GM13977 (cell line): ENCODE measurements at regions not wholly inside any gene's neighbourhood (a gene's known extent, or its start where the extent isn't known, plus 50 kb on each side); places are given as distances from the start of the nearest gene placed in this dataset.

Experiments used
- DNase-seq: peaks from one replicate; pipeline ENCODE4 v3.0.0; 2012; ENCODE audit warnings: low spot score
- in situ Hi-C: fragments of 300-500 bp; cut with MboI; formaldehyde crosslinking; loops from one replicate; pipeline ENCODE4 v1.12.0; 2022; ENCODE audit warnings: low sequenced_read_pairs, low pct_unique_long_range_greater_than_20kb, mixed read lengths, inconsistent platforms; ENCODE audit not compliant: unreplicated experiment
- TF ChIP-seq, protein P1 (sequence below): IDR thresholded peaks from 2 replicates; pipeline ENCODE4 v1.5.1; 2012; ENCODE audit warnings: mild to moderate bottlenecking, control low read depth; ENCODE audit not compliant: insufficient read depth; ENCODE audit errors: extremely low read depth, missing control alignments

DNA sequence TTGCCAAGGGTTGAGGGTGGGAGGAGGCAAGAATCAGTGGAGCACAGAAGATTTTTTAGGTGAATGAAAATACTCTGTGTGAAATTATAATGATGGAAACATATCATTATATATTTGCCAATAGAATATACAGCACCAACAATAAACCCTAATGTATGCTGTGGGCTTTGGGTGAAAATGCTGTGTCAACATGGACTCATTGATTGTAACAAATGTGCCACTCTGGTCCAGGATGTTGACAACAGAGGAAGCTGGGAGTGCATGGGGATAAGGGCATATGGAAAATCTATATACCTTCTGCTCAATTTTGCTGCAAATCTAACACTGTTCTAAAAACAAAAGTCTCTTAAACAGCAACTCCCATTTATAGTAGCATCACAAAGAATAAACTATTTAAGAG, 114.3 kb downstream of the LYZL1 start:
- TF ChIP-seq, protein P1, sequence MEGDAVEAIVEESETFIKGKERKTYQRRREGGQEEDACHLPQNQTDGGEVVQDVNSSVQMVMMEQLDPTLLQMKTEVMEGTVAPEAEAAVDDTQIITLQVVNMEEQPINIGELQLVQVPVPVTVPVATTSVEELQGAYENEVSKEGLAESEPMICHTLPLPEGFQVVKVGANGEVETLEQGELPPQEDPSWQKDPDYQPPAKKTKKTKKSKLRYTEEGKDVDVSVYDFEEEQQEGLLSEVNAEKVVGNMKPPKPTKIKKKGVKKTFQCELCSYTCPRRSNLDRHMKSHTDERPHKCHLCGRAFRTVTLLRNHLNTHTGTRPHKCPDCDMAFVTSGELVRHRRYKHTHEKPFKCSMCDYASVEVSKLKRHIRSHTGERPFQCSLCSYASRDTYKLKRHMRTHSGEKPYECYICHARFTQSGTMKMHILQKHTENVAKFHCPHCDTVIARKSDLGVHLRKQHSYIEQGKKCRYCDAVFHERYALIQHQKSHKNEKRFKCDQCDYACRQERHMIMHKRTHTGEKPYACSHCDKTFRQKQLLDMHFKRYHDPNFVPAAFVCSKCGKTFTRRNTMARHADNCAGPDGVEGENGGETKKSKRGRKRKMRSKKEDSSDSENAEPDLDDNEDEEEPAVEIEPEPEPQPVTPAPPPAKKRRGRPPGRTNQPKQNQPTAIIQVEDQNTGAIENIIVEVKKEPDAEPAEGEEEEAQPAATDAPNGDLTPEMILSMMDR: no peak
- no peak for DNase-seq
- in situ Hi-C loops: no loop called here

DNA sequence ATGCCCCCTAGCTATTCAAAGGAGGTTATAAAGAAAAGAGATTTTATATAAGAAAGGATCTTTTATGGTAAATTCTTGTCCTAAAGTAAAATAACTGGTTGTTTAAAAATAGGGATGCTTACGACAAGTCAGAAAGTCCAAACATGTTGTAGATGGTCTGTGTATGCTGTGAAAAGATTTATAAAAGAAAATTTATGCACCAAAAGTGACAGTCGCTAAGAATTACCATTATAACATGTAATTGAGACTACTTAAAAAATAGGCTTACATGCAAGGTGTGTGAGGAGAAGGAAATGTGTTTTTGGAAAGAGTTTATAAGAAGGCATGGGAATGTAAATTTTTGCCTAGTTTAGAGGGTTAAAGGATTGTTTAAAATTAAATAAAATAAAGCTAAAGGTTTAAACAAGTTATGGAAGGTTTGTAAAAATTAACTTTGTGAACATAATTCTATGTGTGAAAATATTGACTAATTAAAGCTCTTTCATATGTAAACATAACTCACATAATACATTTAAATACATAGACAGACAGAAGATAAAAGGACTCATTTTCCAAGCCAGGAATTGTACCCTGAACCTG, 118.5 kb downstream of the LYZL1 start:
- in situ Hi-C loops: no loop called here
- TF ChIP-seq, protein P1: no peak
- no peak for DNase-seq
